GM12878 (cell line): ENCODE measurements at regions not wholly inside any gene's neighbourhood (a gene's known extent, or its start where the extent isn't known, plus 50 kb on each side); places are given as distances from the start of the nearest gene placed in this dataset.

Experiments used
- ATAC-seq: fragments of 200-7000 bp; cut with Tn5 transposase; 3 replicates; pipeline ENCODE4 v1.9.1; 2020; ENCODE audit warnings: mild to moderate bottlenecking, moderate library complexity
- BruUV-seq: library from RNA; stranded (reverse); fragments of 400-500 nt; replicated peaks from 2 replicates; lab custom pipeline; 2021; lab: Mats Ljungman, UMichigan
- CTCF ChIA-PET: fragments of 300-600 bp; sonication (Branson Sonifier 250); formaldehyde crosslinking; extraction: SDS; loops from one replicate; lab custom pipeline; 2021; ENCODE audit warnings: inconsistent platforms; lab: Yijun Ruan, JAX
- POLR2A ChIA-PET: fragments of 350-600 bp; formaldehyde crosslinking; extraction: SDS; loops from one replicate; lab custom pipeline; 2021; ENCODE audit warnings: inconsistent platforms; lab: Charles Lee
- RAD21 ChIA-PET: fragments of 300-600 bp; sonication (Branson Sonifier 250); formaldehyde crosslinking; loops from one replicate; lab custom pipeline; 2023; ENCODE audit warnings: antibody characterized with exemption; ENCODE audit not compliant: unreplicated experiment; lab: Charles Lee
- SMC1A ChIA-PET: fragments of 300-600 bp; sonication (Branson Sonifier 250); formaldehyde crosslinking; loops from one replicate; lab custom pipeline; 2023; ENCODE audit not compliant: unreplicated experiment, uncharacterized antibody; lab: Charles Lee
- DNase-seq: peaks from one replicate; pipeline ENCODE4 v3.0.0-alpha.2; 2011; ENCODE audit warnings: low read depth, low spot score
- FAIRE-seq: peaks from 3 replicates; lab custom pipeline; 2011; peaks lifted over from hg19 to GRCh38; lab: Jason Lieb, UNC
- H2AFZ ChIP-seq: 2 replicates; pipeline ENCODE4 v1.6.0; 2011; ENCODE audit warnings: low read depth, low read length, control low read depth; ENCODE audit not compliant: control insufficient read depth
- H3K27ac ChIP-seq: 2 replicates; pipeline ENCODE4 v1.5.1; 2011; ENCODE audit warnings: control low read depth; ENCODE audit not compliant: control insufficient read depth, insufficient read depth
- H3K27me3 ChIP-seq, 2 experiments: replicated peaks in 1 of 2; 2 replicates each; pipeline versions ENCODE4 v1.6.0 to v1.6.1; 2011; ENCODE audit warnings: low read length in 1 of 2; ENCODE audit not compliant: control insufficient read depth in 2 of 2, insufficient read depth in 2 of 2
- H3K36me3 ChIP-seq, 2 experiments: 2 replicates each; pipeline ENCODE4 v1.5.1; 2011; ENCODE audit warnings: low read length in 1 of 2; ENCODE audit not compliant: control insufficient read depth in 2 of 2, insufficient read depth in 2 of 2
- H3K4me1 ChIP-seq: 2 replicates; pipeline ENCODE4 v1.6.1; 2011; ENCODE audit warnings: mild to moderate bottlenecking, low read length, moderate library complexity, mixed read lengths; ENCODE audit not compliant: control insufficient read depth, insufficient read depth
- H3K4me2 ChIP-seq: 2 replicates; pipeline ENCODE4 v1.6.0; 2011; ENCODE audit warnings: control low read depth; ENCODE audit not compliant: control insufficient read depth, insufficient read depth
- H3K4me3 ChIP-seq: fragments of 200-600 bp; sonication (generic); 2 replicates; pipeline ENCODE4 v1.5.1; 2016
- H3K79me2 ChIP-seq: 2 replicates; pipeline ENCODE4 v1.6.0; 2011; ENCODE audit warnings: low read length; ENCODE audit not compliant: control insufficient read depth, insufficient read depth
- H3K9ac ChIP-seq: 2 replicates; pipeline ENCODE4 v1.8.0; 2011; ENCODE audit warnings: low read length, control low read depth, mixed read lengths; ENCODE audit not compliant: control insufficient read depth, insufficient read depth
- H3K9me3 ChIP-seq: replicated peaks from 3 replicates; pipeline ENCODE4 v1.5.1; 2011; ENCODE audit warnings: mild to moderate bottlenecking, low read length; ENCODE audit not compliant: control insufficient read depth, insufficient read depth
- H4K20me1 ChIP-seq: 2 replicates; pipeline ENCODE4 v1.6.0; 2011; ENCODE audit not compliant: control insufficient read depth, insufficient read depth
- CBFB ChIP-seq: IDR thresholded peaks from 2 replicates; pipeline ENCODE4 v1.6.1; 2016; ENCODE audit warnings: antibody characterized with exemption, low read depth
- FOXK2 ChIP-seq: fragments of 450-650 bp; IDR thresholded peaks from 2 replicates; pipeline ENCODE4 v1.6.1; 2017; ENCODE audit warnings: mild to moderate bottlenecking, moderate library complexity
- GATAD2B ChIP-seq: fragments of 450-650 bp; conservative IDR thresholded peaks from 2 replicates; pipeline ENCODE4 v1.6.1; 2017; ENCODE audit warnings: low read depth, mild to moderate bottlenecking, moderate library complexity
- LARP7 ChIP-seq: fragments of 450-650 bp; IDR thresholded peaks from 2 replicates; pipeline ENCODE4 v1.6.1; 2017; ENCODE audit warnings: mild to moderate bottlenecking
- POLR2AphosphoS5 ChIP-seq: IDR thresholded peaks from 2 replicates; pipeline ENCODE4 v1.6.1; 2011; ENCODE audit warnings: mild to moderate bottlenecking, low read length, inconsistent platforms
- SMAD5 ChIP-seq: IDR thresholded peaks from 2 replicates; pipeline ENCODE4 v1.6.1; 2016; ENCODE audit warnings: antibody characterized with exemption, low read depth
- WGBS: methylation state at CpG from one replicate; pipeline ENCODE4 v1.1.6; 2016; ENCODE audit warnings: low lambda C conversion rate; ENCODE audit not compliant: insufficient replicate concordance, insufficient coverage; ENCODE audit errors: missing lambda C conversion rate; 5-methylcytosine and 5-hydroxymethylcytosine counted together
- in situ Hi-C: fragments of 300-500 bp; cut with MboI; formaldehyde crosslinking; loops from 9 replicates; pipeline ENCODE4 v1.14.3; 2018; ENCODE audit warnings: mixed read lengths
- intact Hi-C: fragments of 100-400 bp; cut with micrococcal nuclease; formaldehyde crosslinking; loops from one replicate; pipeline ENCODE4 v1.14.2; 2022; ENCODE audit not compliant: unreplicated experiment
- TF ChIP-seq, protein P1 (sequence below), 3 experiments: IDR thresholded peaks in 2 of 3; conservative IDR thresholded peaks in 1 of 3; 2 replicates each; pipeline ENCODE4 v1.5.1; 2011; ENCODE audit warnings: low read depth in 3 of 3, low read length in 3 of 3, mild to moderate bottlenecking in 3 of 3, control low read depth in 2 of 3, moderate library complexity in 2 of 3, inconsistent platforms in 1 of 3, mixed read lengths in 1 of 3; ENCODE audit not compliant: control insufficient read depth in 2 of 3, insufficient read depth in 1 of 3; ENCODE audit errors: extremely low read depth in 1 of 3
- TF ChIP-seq, protein P2 (sequence below): fragments of 150-350 bp; IDR thresholded peaks from 2 replicates; pipeline ENCODE4 v1.6.1; 2014; ENCODE audit warnings: mild to moderate bottlenecking, low read depth, low read length
- TF ChIP-seq, protein P3 (sequence below): IDR thresholded peaks from 2 replicates; pipeline ENCODE4 v1.6.1; 2011; ENCODE audit warnings: low read depth, mild to moderate bottlenecking, low read length, moderate library complexity, borderline replicate concordance; ENCODE audit errors: extremely low read depth

DNA sequence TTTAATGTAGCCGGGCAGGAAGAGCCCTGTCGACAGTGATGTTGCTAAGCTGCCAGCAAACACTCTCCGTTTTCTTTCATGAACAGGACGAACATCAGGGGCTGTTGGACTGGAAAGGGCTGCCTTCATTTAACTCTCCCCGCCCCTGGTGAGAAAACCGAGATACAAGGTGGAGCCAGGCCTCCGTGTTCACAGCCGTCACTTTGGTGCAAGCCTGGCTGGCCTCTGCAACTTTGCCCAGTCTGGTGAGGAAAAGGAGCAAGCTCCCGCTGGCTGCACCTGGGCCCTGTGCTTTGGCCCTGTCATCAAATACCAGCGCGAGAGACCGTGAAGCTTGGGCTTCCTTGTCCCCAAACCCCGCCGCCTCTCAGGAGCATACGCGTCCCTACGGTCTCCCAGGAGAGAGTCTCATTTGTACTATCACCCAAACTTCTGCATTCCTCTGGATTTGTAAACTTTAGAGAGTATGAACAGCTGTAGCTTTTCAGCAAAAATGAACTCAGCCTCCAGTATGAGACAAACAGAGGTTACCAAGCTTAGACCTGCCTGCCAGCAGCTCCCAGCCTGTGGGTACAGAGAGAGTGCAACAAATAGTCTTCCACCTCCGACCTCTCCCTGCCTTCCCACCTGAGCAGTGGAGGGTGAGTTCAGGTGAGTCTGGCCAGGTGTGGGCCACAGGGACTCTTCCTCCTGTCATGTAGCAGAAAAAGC lies 445.3 kb upstream of the MGMT start (continued):
- TF ChIP-seq, protein P1, sequence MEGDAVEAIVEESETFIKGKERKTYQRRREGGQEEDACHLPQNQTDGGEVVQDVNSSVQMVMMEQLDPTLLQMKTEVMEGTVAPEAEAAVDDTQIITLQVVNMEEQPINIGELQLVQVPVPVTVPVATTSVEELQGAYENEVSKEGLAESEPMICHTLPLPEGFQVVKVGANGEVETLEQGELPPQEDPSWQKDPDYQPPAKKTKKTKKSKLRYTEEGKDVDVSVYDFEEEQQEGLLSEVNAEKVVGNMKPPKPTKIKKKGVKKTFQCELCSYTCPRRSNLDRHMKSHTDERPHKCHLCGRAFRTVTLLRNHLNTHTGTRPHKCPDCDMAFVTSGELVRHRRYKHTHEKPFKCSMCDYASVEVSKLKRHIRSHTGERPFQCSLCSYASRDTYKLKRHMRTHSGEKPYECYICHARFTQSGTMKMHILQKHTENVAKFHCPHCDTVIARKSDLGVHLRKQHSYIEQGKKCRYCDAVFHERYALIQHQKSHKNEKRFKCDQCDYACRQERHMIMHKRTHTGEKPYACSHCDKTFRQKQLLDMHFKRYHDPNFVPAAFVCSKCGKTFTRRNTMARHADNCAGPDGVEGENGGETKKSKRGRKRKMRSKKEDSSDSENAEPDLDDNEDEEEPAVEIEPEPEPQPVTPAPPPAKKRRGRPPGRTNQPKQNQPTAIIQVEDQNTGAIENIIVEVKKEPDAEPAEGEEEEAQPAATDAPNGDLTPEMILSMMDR (IDR thresholded peaks at IDR 0.05 in 2 of 3, conservative IDR thresholded peaks at IDR 0.05 in 1 of 3; ENCODE audit: control insufficient read depth in 2 of 3, extremely low read depth in 1 of 3, insufficient read depth in 1 of 3, low read depth in 3 of 3, low read length in 3 of 3): no peak
- TF ChIP-seq SMAD5: no peak
- TF ChIP-seq POLR2AphosphoS5: no peak

DNA sequence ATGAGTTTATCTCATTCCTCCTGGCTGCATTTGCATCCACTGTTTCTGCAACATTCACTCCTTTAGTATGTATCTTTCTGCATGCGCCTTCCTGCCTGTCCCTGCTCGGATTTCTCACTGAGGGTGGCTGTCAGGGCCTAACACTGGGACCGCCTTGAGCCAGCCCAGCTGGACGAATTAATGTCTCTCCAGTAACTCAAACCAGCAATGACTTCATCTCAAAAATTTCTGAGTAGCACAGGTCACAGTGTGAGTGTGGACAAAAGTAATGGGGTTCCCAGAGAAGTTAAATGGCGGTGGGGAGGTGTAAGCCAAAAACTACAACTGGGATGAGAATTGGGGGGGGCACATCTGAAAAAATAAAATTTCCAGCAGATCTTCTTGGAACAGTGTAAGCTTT lies 444.0 kb upstream of the MGMT start:
- H3K27me3 ChIP-seq: no peaks in the 10 kb centered on the region
- no peak overlapping the region for H3K9ac ChIP-seq
- TF ChIP-seq CBFB: no peak
- TF ChIP-seq LARP7: no peak
- TF ChIP-seq, protein P2, sequence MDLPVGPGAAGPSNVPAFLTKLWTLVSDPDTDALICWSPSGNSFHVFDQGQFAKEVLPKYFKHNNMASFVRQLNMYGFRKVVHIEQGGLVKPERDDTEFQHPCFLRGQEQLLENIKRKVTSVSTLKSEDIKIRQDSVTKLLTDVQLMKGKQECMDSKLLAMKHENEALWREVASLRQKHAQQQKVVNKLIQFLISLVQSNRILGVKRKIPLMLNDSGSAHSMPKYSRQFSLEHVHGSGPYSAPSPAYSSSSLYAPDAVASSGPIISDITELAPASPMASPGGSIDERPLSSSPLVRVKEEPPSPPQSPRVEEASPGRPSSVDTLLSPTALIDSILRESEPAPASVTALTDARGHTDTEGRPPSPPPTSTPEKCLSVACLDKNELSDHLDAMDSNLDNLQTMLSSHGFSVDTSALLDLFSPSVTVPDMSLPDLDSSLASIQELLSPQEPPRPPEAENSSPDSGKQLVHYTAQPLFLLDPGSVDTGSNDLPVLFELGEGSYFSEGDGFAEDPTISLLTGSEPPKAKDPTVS: no peak
- TF ChIP-seq GATAD2B: no peak
- TF ChIP-seq FOXK2: no peak
- TF ChIP-seq, protein P3, sequence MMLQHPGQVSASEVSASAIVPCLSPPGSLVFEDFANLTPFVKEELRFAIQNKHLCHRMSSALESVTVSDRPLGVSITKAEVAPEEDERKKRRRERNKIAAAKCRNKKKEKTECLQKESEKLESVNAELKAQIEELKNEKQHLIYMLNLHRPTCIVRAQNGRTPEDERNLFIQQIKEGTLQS: no peak
- ChIA-PET POLR2A (no interaction called here), RAD21 (no interaction called here), SMC1A (no interaction called here), CTCF (no interaction called here)
- ATAC-seq (no peak), FAIRE-seq (no peak), DNase-seq (no peak)
- H4K20me1 ChIP-seq: no peaks in the 10 kb centered on the region
- no peaks in the 10 kb centered on the region for H3K4me1 ChIP-seq
- 20% methylated on average over 5 of the region's 5 CpGs for whole genome bisulfite sequencing
- intact Hi-C loops: no loop called here
- no peak overlapping the region for H3K4me2 ChIP-seq
- no peaks in the 10 kb centered on the region for H3K36me3 ChIP-seq
- H2AFZ ChIP-seq: no peak overlapping the region
- in situ Hi-C loops: no loop called here
- no peaks in the 10 kb centered on the region for H3K79me2 ChIP-seq
- H3K27ac ChIP-seq: no peak overlapping the region
- no TSS peak for BruUV-seq
- H3K4me3 ChIP-seq: no peak overlapping the region
- H3K9me3 ChIP-seq: no peaks in the 10 kb centered on the region
